Stimulated activated memory B cell treated with anti-CD40 and anti-IgM and Interleukin-4, amounts not matched to agents 10 μg/mL and 1 μg/mL and 100 μg/mL, for 72 hours (primary cell): ENCODE measurements at regions not wholly inside any gene's neighbourhood (a gene's known extent, or its start where the extent isn't known, plus 50 kb on each side); places are given as distances from the start of the nearest gene placed in this dataset.

Experiments
- ATAC-seq: fragments of 150-1000 bp; cut with Tn5 transposase; 2 replicates; pipeline ENCODE4 v1.10.0; 2021
- H3K27ac Mint-ChIP-seq: one replicate; pipeline ENCODE4 v1.8.0; 2022; ENCODE audit warnings: mild to moderate bottlenecking, mixed read lengths
- H3K27me3 Mint-ChIP-seq: one replicate; pipeline ENCODE4 v1.8.0; 2022; ENCODE audit warnings: mixed read lengths
- H3K36me3 Mint-ChIP-seq: one replicate; pipeline ENCODE4 v1.8.0; 2022; ENCODE audit warnings: mixed read lengths
- H3K4me1 Mint-ChIP-seq: one replicate; pipeline ENCODE4 v1.8.0; 2022; ENCODE audit warnings: mixed read lengths
- H3K4me3 Mint-ChIP-seq: one replicate; pipeline ENCODE4 v1.8.0; 2022; ENCODE audit warnings: mild to moderate bottlenecking, moderate library complexity, mixed read lengths
- H3K9me3 Mint-ChIP-seq: one replicate; pipeline ENCODE4 v1.8.0; 2022; ENCODE audit warnings: mixed read lengths

GRCh38 chr20:39789411-39789810 lies 827.3 kb downstream of the DHX35 start:
- Mint-ChIP-seq H3K27me3 (no peaks in the 10 kb centered on the region), H3K9me3 (no peaks in the 10 kb centered on the region), H3K27ac (no peak overlapping the region), H3K36me3 (no peaks in the 10 kb centered on the region), H3K4me1 (peaks cover 18% of the 10 kb centered on the region), H3K4me3 (no peak overlapping the region)
- no peak for ATAC-seq

GRCh38 chr20:39785252-39785917 lies 823.2 kb downstream of the DHX35 start:
- H3K4me3 Mint-ChIP-seq: no peak overlapping the region
- peaks cover 2% of the 10 kb centered on the region for H3K9me3 Mint-ChIP-seq
- no peaks in the 10 kb centered on the region for H3K27me3 Mint-ChIP-seq
- H3K4me1 Mint-ChIP-seq: peaks cover 18% of the 10 kb centered on the region
- no peak overlapping the region for H3K27ac Mint-ChIP-seq
- H3K36me3 Mint-ChIP-seq: no peaks in the 10 kb centered on the region
- ATAC-seq: no peak

- Mint-ChIP-seq H3K4me3 (no peak overlapping the region), H3K36me3 (no peaks in the 10 kb centered on the region), H3K27me3 (no peaks in the 10 kb centered on the region), H3K9me3 (peaks cover 2% of the 10 kb centered on the region), H3K27ac (no peak overlapping the region), H3K4me1 (peaks cover 18% of the 10 kb centered on the region)
- no peak for ATAC-seq
Measured at GRCh38 chr20:39784693-39785092, 822.5 kb downstream of the DHX35 start.

- Mint-ChIP-seq H3K27ac (no peak overlapping the region), H3K4me1 (no peaks in the 10 kb centered on the region), H3K4me3 (no peak overlapping the region), H3K9me3 (peaks cover 2% of the 10 kb centered on the region), H3K27me3 (no peaks in the 10 kb centered on the region), H3K36me3 (no peaks in the 10 kb centered on the region)
- ATAC-seq: no peak
Measured at GRCh38 chr20:39778847-39779604, 816.9 kb downstream of the DHX35 start.

- peaks cover 2% of the 10 kb centered on the region for H3K9me3 Mint-ChIP-seq
- ATAC-seq: no peak
- no peak overlapping the region for H3K4me3 Mint-ChIP-seq
- no peaks in the 10 kb centered on the region for H3K4me1 Mint-ChIP-seq
- H3K36me3 Mint-ChIP-seq: no peaks in the 10 kb centered on the region
- H3K27me3 Mint-ChIP-seq: no peaks in the 10 kb centered on the region
- H3K27ac Mint-ChIP-seq: no peak overlapping the region
Measured at GRCh38 chr20:39778431-39778830, 816.3 kb downstream of the DHX35 start.

DNA sequence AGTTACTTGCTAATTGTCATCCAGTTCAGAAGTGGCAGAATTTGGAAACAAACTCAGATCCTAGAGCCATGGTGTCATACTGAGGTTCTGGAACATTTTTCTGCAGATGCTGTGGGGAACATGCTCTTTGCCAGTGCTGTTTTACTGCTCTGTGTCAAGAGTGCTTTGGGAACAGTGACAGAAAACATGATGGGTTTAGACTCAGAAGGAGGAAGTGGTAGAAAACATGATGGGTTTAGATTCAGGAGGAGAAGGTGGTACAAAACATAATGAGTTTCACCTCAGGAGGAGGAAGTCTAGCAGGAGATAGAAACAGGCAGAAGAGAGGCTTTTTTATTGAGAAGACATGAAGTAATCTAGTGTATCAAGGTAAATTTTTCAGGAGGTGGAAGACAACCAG lies 815.5 kb downstream of the DHX35 start:
- no peak overlapping the region for H3K27ac Mint-ChIP-seq
- H3K36me3 Mint-ChIP-seq: no peaks in the 10 kb centered on the region
- H3K9me3 Mint-ChIP-seq: no peaks in the 10 kb centered on the region
- H3K4me3 Mint-ChIP-seq: no peak overlapping the region
- H3K27me3 Mint-ChIP-seq: no peaks in the 10 kb centered on the region
- no peaks in the 10 kb centered on the region for H3K4me1 Mint-ChIP-seq
- peak; percentile 43 for ATAC-seq

GRCh38 chr20:39775110-39775509 lies 813.0 kb downstream of the DHX35 start:
- H3K4me3 Mint-ChIP-seq: no peak overlapping the region

GRCh38 chr20:39773380-39774000 lies 811.3 kb downstream of the DHX35 start:
- H3K27ac Mint-ChIP-seq: no peak overlapping the region
- H3K9me3 Mint-ChIP-seq: peaks cover 6% of the 10 kb centered on the region
- no peak overlapping the region for H3K4me3 Mint-ChIP-seq
- H3K27me3 Mint-ChIP-seq: no peaks in the 10 kb centered on the region
- ATAC-seq: no peak
- H3K4me1 Mint-ChIP-seq: no peaks in the 10 kb centered on the region
- peaks cover 3% of the 10 kb centered on the region for H3K36me3 Mint-ChIP-seq

More at GRCh38 chr20:39775110-39775509, 813.0 kb downstream of the DHX35 start:
- H3K4me1 Mint-ChIP-seq: no peaks in the 10 kb centered on the region
- ATAC-seq: no peak
- H3K27me3 Mint-ChIP-seq: no peaks in the 10 kb centered on the region
- peaks cover 4% of the 10 kb centered on the region for H3K9me3 Mint-ChIP-seq
- no peak overlapping the region for H3K27ac Mint-ChIP-seq
- H3K36me3 Mint-ChIP-seq: no peaks in the 10 kb centered on the region

GRCh38 chr20:39767352-39767751 lies 805.2 kb downstream of the DHX35 start:
- Mint-ChIP-seq H3K9me3 (peaks cover 15% of the 10 kb centered on the region), H3K36me3 (peaks cover 6% of the 10 kb centered on the region), H3K27ac (no peak overlapping the region), H3K4me1 (no peaks in the 10 kb centered on the region), H3K27me3 (no peaks in the 10 kb centered on the region), H3K4me3 (no peak overlapping the region)
- no peak for ATAC-seq

DNA sequence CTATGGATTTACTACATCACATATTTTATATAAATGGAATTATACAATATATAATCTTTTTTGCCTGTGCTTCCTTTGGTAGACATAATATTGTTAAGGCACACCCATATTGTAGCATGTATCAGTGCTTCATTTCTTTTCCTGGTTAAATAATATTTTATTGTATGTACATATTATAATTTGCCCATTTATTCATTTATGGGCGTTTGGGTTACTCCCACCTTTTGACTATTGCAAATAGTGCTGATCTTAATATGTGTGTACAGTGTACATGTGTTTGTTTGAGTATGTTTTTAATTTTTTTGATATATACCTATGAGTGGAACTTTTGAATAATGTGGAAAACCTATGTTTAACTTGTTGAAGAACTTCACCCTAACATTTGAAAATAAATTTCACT lies 804.2 kb downstream of the DHX35 start:
- Mint-ChIP-seq H3K4me3 (no peak overlapping the region), H3K9me3 (peaks cover 15% of the 10 kb centered on the region), H3K27me3 (no peaks in the 10 kb centered on the region), H3K36me3 (peaks cover 6% of the 10 kb centered on the region), H3K4me1 (no peaks in the 10 kb centered on the region), H3K27ac (no peak overlapping the region)
- ATAC-seq: no peak

- Mint-ChIP-seq H3K36me3 (no peaks in the 10 kb centered on the region), H3K4me1 (peaks cover 6% of the 10 kb centered on the region), H3K9me3 (peaks cover 7% of the 10 kb centered on the region), H3K27me3 (no peaks in the 10 kb centered on the region), H3K4me3 (no peak overlapping the region), H3K27ac (no peak overlapping the region)
- ATAC-seq: no peak
Measured at GRCh38 chr20:39762716-39763115, 800.6 kb downstream of the DHX35 start.

DNA sequence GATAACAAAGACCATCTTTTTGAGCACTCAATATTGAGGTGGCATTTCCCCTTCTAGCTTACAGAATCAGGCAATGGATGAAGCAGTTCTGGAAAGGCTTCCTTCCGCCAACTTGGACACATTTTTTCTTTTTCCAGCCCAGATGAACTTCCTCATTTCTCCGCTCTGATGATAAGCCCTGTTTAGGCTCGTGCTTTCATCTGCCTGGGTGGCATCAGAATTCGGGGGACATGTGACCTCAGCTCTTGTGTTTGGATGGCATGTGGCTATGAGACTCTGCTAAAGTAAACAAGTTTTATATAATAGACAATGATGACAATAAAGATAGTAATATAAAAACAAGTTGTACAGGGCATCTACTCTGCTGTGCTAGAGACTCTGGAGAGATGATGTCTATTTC lies 796.7 kb downstream of the DHX35 start:
- Mint-ChIP-seq H3K27me3 (no peaks in the 10 kb centered on the region), H3K4me3 (no peak overlapping the region), H3K36me3 (no peaks in the 10 kb centered on the region), H3K9me3 (peaks cover 2% of the 10 kb centered on the region), H3K27ac (no peak overlapping the region), H3K4me1 (peaks cover 6% of the 10 kb centered on the region)
- ATAC-seq: no peak

- Mint-ChIP-seq H3K4me1 (peaks cover 17% of the 10 kb centered on the region), H3K27me3 (no peaks in the 10 kb centered on the region), H3K4me3 (no peak overlapping the region), H3K9me3 (no peaks in the 10 kb centered on the region), H3K27ac (no peak overlapping the region), H3K36me3 (no peaks in the 10 kb centered on the region)
- ATAC-seq: no peak
Measured at GRCh38 chr20:39756828-39757227, 794.7 kb downstream of the DHX35 start.

DNA sequence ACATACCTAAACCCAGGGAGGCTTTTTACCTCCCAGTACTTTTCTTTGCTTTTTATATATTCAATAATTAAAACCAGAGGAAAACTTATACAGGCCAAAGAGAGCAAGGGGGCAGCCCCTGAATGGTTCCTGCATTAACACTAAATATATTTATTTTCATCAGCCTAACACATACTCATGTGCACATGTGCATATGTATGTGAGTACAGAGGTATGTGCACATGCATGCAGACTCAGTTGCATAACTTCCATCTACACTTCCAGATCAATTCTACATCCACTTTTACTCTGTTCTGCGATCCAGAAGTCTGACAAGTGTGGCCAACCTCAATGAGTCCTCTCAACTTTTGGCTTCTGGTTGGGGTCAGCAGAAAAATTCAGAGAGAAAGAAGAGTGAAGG lies 794.2 kb downstream of the DHX35 start:
- ATAC-seq: no peak
- H3K9me3 Mint-ChIP-seq: no peaks in the 10 kb centered on the region
- H3K36me3 Mint-ChIP-seq: no peaks in the 10 kb centered on the region
- H3K4me3 Mint-ChIP-seq: no peak overlapping the region
- H3K4me1 Mint-ChIP-seq: peaks cover 17% of the 10 kb centered on the region
- H3K27ac Mint-ChIP-seq: no peak overlapping the region
- H3K27me3 Mint-ChIP-seq: no peaks in the 10 kb centered on the region

GRCh38 chr20:39752262-39752876 lies 790.2 kb downstream of the DHX35 start:
- no peaks in the 10 kb centered on the region for H3K27me3 Mint-ChIP-seq
- no peak for ATAC-seq
- H3K4me1 Mint-ChIP-seq: peaks cover 11% of the 10 kb centered on the region
- H3K4me3 Mint-ChIP-seq: no peak overlapping the region
- H3K36me3 Mint-ChIP-seq: no peaks in the 10 kb centered on the region
- peak overlapping the region; percentile 24 for H3K27ac Mint-ChIP-seq
- peaks cover 18% of the 10 kb centered on the region for H3K9me3 Mint-ChIP-seq
